ENCODE measurements at regions not wholly inside any gene's neighbourhood (a gene's known extent, or its start where the extent isn't known, plus 50 kb on each side); places are given as distances from the start of the nearest gene placed in this dataset.

DNA sequence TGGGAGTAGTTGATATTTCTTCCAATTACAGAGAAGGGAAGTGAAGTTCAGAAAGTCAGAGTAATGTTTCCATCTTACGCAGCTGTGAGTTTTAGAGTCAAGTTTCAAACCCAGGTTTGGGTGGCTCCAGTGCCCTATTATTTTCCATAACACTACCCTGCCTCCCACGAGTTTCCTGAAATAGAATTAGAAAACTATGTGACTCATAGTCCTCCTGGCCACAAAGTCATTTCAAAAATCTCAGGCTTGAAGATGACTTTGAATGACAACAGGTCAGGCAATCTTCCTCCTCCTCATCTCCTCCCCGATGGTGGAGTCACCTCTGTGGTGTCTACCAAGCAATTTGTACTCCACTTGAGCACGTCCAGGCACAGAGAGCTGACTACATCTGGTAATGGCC lies 212.3 kb upstream of the TRIB2 start:
- TF ChIP-seq CTCF (IDR thresholded peaks at IDR 0.05; ENCODE audit: borderline replicate concordance, control extremely low read depth, extremely low read depth, insufficient read depth, missing control alignments) = no peak
- in situ Hi-C loops (cut with MboI; ENCODE audit: low sequenced_read_pairs, unreplicated experiment) = no loop called here
- DNase-seq (ENCODE audit: low spot score) = peak; percentile 13

- DNase-seq (ENCODE audit: low spot score) = no peak
- no peak for TF ChIP-seq CTCF (IDR thresholded peaks at IDR 0.05; ENCODE audit: borderline replicate concordance, control extremely low read depth, extremely low read depth, insufficient read depth, missing control alignments)
- in situ Hi-C loops (cut with MboI; ENCODE audit: low sequenced_read_pairs, unreplicated experiment) = no loop called here
These were observed 209.9 kb upstream of the TRIB2 start for GRCh38 chr2:12506846-12507245.

DNA sequence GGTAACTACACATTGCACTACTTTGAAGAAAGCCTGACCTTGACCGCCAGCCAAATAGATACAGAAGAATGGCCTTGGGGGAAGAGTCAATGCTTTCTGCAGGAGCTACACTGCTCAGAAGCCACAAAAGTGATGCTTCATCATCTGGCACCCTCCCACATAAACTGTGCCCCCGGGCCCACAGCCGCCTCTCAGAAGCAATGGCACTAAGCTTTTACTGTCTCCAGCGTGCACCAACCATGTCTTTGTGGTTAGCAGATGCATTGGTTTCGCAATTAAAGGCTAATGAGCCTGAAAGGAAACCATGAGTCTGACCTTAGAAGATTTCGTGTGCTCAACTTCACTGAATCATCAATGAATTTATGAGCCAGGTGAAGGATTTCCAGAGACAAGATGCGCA lies 209.4 kb upstream of the TRIB2 start:
- in situ Hi-C loops (cut with MboI; ENCODE audit: low sequenced_read_pairs, unreplicated experiment) = no loop called here
- no peak for DNase-seq (ENCODE audit: low spot score)
- no peak for TF ChIP-seq CTCF (IDR thresholded peaks at IDR 0.05; ENCODE audit: borderline replicate concordance, control extremely low read depth, extremely low read depth, insufficient read depth, missing control alignments)

DNA sequence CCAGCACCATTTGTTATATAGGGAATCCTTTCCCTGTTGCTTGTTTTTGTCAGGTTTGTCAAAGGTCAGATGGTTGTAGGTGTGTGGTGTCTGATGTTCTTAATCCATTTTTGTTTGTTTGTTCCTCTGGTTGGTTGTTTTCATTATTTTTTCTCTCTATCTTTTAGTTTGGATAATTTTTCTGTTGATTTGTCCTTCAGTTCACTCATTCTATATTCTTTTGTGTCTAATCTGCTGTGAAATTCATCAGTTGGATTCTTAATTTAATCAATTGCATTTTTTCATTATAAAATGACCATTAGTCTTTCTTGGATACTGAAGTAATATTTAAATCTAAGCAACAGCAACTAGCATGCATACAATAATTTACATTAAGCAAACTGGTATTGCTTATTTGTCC lies 206.7 kb upstream of the TRIB2 start:
- in situ Hi-C loops (cut with MboI; ENCODE audit: low sequenced_read_pairs, unreplicated experiment) = no loop called here
- no peak for DNase-seq (ENCODE audit: low spot score)
- no peak for TF ChIP-seq CTCF (IDR thresholded peaks at IDR 0.05; ENCODE audit: borderline replicate concordance, control extremely low read depth, extremely low read depth, insufficient read depth, missing control alignments)

- DNase-seq (ENCODE audit: low spot score) = no peak
- TF ChIP-seq CTCF (IDR thresholded peaks at IDR 0.05; ENCODE audit: borderline replicate concordance, control extremely low read depth, extremely low read depth, insufficient read depth, missing control alignments) = no peak
- in situ Hi-C loops (cut with MboI; ENCODE audit: low sequenced_read_pairs, unreplicated experiment) = no loop called here
These were observed 203.4 kb upstream of the TRIB2 start for GRCh38 chr2:12513339-12513738.

DNA sequence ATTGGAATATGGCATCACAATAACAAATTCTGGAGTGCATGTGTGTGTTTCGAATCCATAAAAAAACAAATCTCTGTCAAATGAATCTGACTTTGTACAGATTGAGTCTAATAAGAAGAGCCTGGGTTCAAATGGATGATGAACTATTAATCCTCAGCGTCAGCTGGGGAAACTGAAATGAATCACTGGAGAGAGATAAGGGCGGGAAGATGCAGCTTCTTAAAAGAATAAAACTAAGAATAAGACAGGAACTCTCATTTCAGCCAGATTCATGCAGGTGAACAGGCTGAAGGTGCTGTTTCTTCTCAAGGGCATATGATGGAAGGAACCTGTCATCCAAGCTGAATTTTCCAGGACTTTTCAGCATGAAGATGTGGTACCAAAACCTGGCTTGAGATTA lies 202.6 kb upstream of the TRIB2 start:
- no peak for TF ChIP-seq CTCF (IDR thresholded peaks at IDR 0.05; ENCODE audit: borderline replicate concordance, control extremely low read depth, extremely low read depth, insufficient read depth, missing control alignments)
- in situ Hi-C loops (cut with MboI; ENCODE audit: low sequenced_read_pairs, unreplicated experiment) = no loop called here
- DNase-seq (ENCODE audit: low spot score) = no peak

Data from GM13976 (cell line).